ENCODE measurements at regions not wholly inside any gene's neighbourhood (a gene's known extent, or its start where the extent isn't known, plus 50 kb on each side); places are given as distances from the start of the nearest gene placed in this dataset.

- ATAC-seq: no peak
- H3K27ac Mint-ChIP-seq: no peak overlapping the region
- H3K4me3 Mint-ChIP-seq: no peak overlapping the region
- no peaks in the 10 kb centered on the region for H3K9me3 Mint-ChIP-seq
- H3K27me3 Mint-ChIP-seq: peaks cover 27% of the 10 kb centered on the region
- H3K4me1 Mint-ChIP-seq: no peaks in the 10 kb centered on the region
- no peak for DNase-seq
These were observed 429.3 kb upstream of the CADM1 start for GRCh38 chr11:115933564-115933963.

- no peak for ATAC-seq
- Mint-ChIP-seq H3K9me3 (peaks cover 5 to 9% of the 10 kb centered on the region in 2 donors), H3K4me3 (no peak overlapping the region)
These were observed 427.4 kb upstream of the CADM1 start for GRCh38 chr11:115931548-115932083.

GRCh38 chr11:115930886-115931547, 426.8 kb upstream of the CADM1 start:
- no peak overlapping the region for H3K4me3 Mint-ChIP-seq
- H3K27ac Mint-ChIP-seq: peak overlapping the region in 1 of 2 donors; percentile 36
- H3K9me3 Mint-ChIP-seq: peaks cover 5 to 15% of the 10 kb centered on the region in 2 donors
- ATAC-seq: no peak
- H3K4me1 Mint-ChIP-seq: peaks cover 7% of the 10 kb centered on the region
- H3K27me3 Mint-ChIP-seq: peaks cover 47% of the 10 kb centered on the region
- DNase-seq: no peak

More at GRCh38 chr11:115931548-115932083, 427.4 kb upstream of the CADM1 start:
- H3K27ac Mint-ChIP-seq: no peak overlapping the region
- H3K27me3 Mint-ChIP-seq: peaks cover 42% of the 10 kb centered on the region
- H3K4me1 Mint-ChIP-seq: peaks cover under 1% of the 10 kb centered on the region
- DNase-seq: no peak

GRCh38 chr11:115930291-115930690, 426.1 kb upstream of the CADM1 start:
- H3K27me3 Mint-ChIP-seq: peaks cover 47% of the 10 kb centered on the region
- ATAC-seq: no peak
- H3K27ac Mint-ChIP-seq: no peak overlapping the region
- H3K4me1 Mint-ChIP-seq: peaks cover 14% of the 10 kb centered on the region
- H3K4me3 Mint-ChIP-seq: no peak overlapping the region
- DNase-seq: no peak
- peaks cover 5 to 20% of the 10 kb centered on the region in 2 donors for H3K9me3 Mint-ChIP-seq

GRCh38 chr11:115929618-115930129, 425.5 kb upstream of the CADM1 start:
- H3K27ac Mint-ChIP-seq: no peak overlapping the region
- no peak for DNase-seq
- ATAC-seq: no peak
- H3K27me3 Mint-ChIP-seq: peaks cover 47% of the 10 kb centered on the region
- no peak overlapping the region for H3K4me3 Mint-ChIP-seq
- H3K4me1 Mint-ChIP-seq: peaks cover 20% of the 10 kb centered on the region
- peaks cover 5 to 20% of the 10 kb centered on the region in 2 donors for H3K9me3 Mint-ChIP-seq

- no peak overlapping the region for H3K27ac Mint-ChIP-seq
- H3K9me3 Mint-ChIP-seq: peaks cover 5 to 20% of the 10 kb centered on the region in 2 donors
- DNase-seq: no peak
- no peak overlapping the region for H3K4me3 Mint-ChIP-seq
- ATAC-seq: no peak
- H3K4me1 Mint-ChIP-seq: peaks cover 26% of the 10 kb centered on the region
- peaks cover 47% of the 10 kb centered on the region for H3K27me3 Mint-ChIP-seq
These were observed 424.6 kb upstream of the CADM1 start for GRCh38 chr11:115928811-115929210.

GRCh38 chr11:115927823-115928329, 423.7 kb upstream of the CADM1 start:
- Mint-ChIP-seq H3K4me1 (peaks cover 26% of the 10 kb centered on the region), H3K27me3 (peaks cover 48% of the 10 kb centered on the region), H3K9me3 (peaks cover 5 to 22% of the 10 kb centered on the region in 2 donors), H3K4me3 (no peak overlapping the region), H3K27ac (no peak overlapping the region)
- no peak for DNase-seq
- no peak for ATAC-seq

GRCh38 chr11:115926601-115927000, 422.4 kb upstream of the CADM1 start:
- peaks cover 5 to 33% of the 10 kb centered on the region in 2 donors for H3K9me3 Mint-ChIP-seq
- peaks cover 26% of the 10 kb centered on the region for H3K4me1 Mint-ChIP-seq
- H3K4me3 Mint-ChIP-seq: no peak overlapping the region
- H3K27ac Mint-ChIP-seq: no peak overlapping the region
- DNase-seq (no peak), ATAC-seq (no peak)
- H3K27me3 Mint-ChIP-seq: peaks cover 54% of the 10 kb centered on the region

GRCh38 chr11:115926138-115926537, 421.9 kb upstream of the CADM1 start:
- Mint-ChIP-seq H3K9me3 (peaks cover 5 to 33% of the 10 kb centered on the region in 2 donors), H3K4me1 (peaks cover 26% of the 10 kb centered on the region), H3K4me3 (no peak overlapping the region), H3K27ac (no peak overlapping the region), H3K27me3 (peaks cover 50% of the 10 kb centered on the region)
- DNase-seq (no peak), ATAC-seq (no peak)

GRCh38 chr11:115925568-115926090, 421.4 kb upstream of the CADM1 start:
- peaks cover 5 to 34% of the 10 kb centered on the region in 2 donors for H3K9me3 Mint-ChIP-seq
- peak overlapping the region in 1 of 2 donors; percentile 40 for H3K4me3 Mint-ChIP-seq
- no peak for ATAC-seq
- no peak overlapping the region for H3K27ac Mint-ChIP-seq
- DNase-seq: no peak
- peaks cover 45% of the 10 kb centered on the region for H3K27me3 Mint-ChIP-seq
- peaks cover 26% of the 10 kb centered on the region for H3K4me1 Mint-ChIP-seq

- Mint-ChIP-seq H3K4me3 (peak overlapping the region in 1 of 2 donors; percentile 40), H3K4me1 (peaks cover 33% of the 10 kb centered on the region), H3K27ac (peak overlapping the region in 1 of 2 donors; percentile 44), H3K27me3 (peaks cover 39% of the 10 kb centered on the region), H3K9me3 (peaks cover 5 to 41% of the 10 kb centered on the region in 2 donors)
- ATAC-seq (peak; percentile 98), DNase-seq (peak; percentile 49 to 69)
These were observed 420.7 kb upstream of the CADM1 start for GRCh38 chr11:115924744-115925567.

- no peak overlapping the region for H3K4me3 Mint-ChIP-seq
- peak overlapping the region in 1 of 2 donors; percentile 91 for H3K27ac Mint-ChIP-seq
- H3K4me1 Mint-ChIP-seq: peaks cover 44% of the 10 kb centered on the region
- ATAC-seq (no peak), DNase-seq (no peak)
- H3K27me3 Mint-ChIP-seq: peaks cover 22% of the 10 kb centered on the region
- H3K9me3 Mint-ChIP-seq: peaks cover 10 to 41% of the 10 kb centered on the region in 2 donors
These were observed 418.7 kb upstream of the CADM1 start for GRCh38 chr11:115922876-115923275.

GRCh38 chr11:115921986-115922385, 417.8 kb upstream of the CADM1 start:
- Mint-ChIP-seq H3K9me3 (peaks cover 5 to 34% of the 10 kb centered on the region in 2 donors), H3K27ac (peak overlapping the region in 1 of 2 donors; percentile 28), H3K4me3 (no peak overlapping the region), H3K27me3 (peaks cover 15% of the 10 kb centered on the region), H3K4me1 (peaks cover 44% of the 10 kb centered on the region)
- DNase-seq: no peak
- ATAC-seq: no peak

- ATAC-seq (no peak), DNase-seq (no peak)
- peaks cover 42% of the 10 kb centered on the region for H3K4me1 Mint-ChIP-seq
- H3K9me3 Mint-ChIP-seq: peaks cover 5 to 31% of the 10 kb centered on the region in 2 donors
- H3K4me3 Mint-ChIP-seq: no peak overlapping the region
- peaks cover 11% of the 10 kb centered on the region for H3K27me3 Mint-ChIP-seq
- H3K27ac Mint-ChIP-seq: no peak overlapping the region
These were observed 417.3 kb upstream of the CADM1 start for GRCh38 chr11:115921540-115921939.

- peaks cover 36% of the 10 kb centered on the region for H3K4me1 Mint-ChIP-seq
- H3K27me3 Mint-ChIP-seq: peaks cover 6% of the 10 kb centered on the region
- no peak overlapping the region for H3K27ac Mint-ChIP-seq
- H3K4me3 Mint-ChIP-seq: no peak overlapping the region
- ATAC-seq (no peak), DNase-seq (no peak)
- H3K9me3 Mint-ChIP-seq: peaks cover 5 to 25% of the 10 kb centered on the region in 2 donors
These were observed 416.7 kb upstream of the CADM1 start for GRCh38 chr11:115920841-115921480.
